Urinary bladder (tissue), 3 donors: ENCODE measurements at regions not wholly inside any gene's neighbourhood (a gene's known extent, or its start where the extent isn't known, plus 50 kb on each side); places are given as distances from the start of the nearest gene placed in this dataset.
"Not testable (repeated sequence)": the region's sequence is repeated elsewhere in the genome, so short reads cannot be mapped to it uniquely, and the experiment has no call there.

ENCODE experiments used
- DNase-seq: peaks from one replicate; pipeline ENCODE4 v3.0.0-alpha.2; 2015; ENCODE audit errors: extremely low spot score
- H3K27ac ChIP-seq: one replicate; pipeline ENCODE4 v1.5.1; 2013; ENCODE audit warnings: low read depth, mild to moderate bottlenecking, moderate library complexity
- H3K36me3 ChIP-seq: one replicate; pipeline ENCODE4 v1.6.1; 2013; ENCODE audit warnings: mild to moderate bottlenecking, moderate library complexity; ENCODE audit not compliant: insufficient read depth
- H3K4me1 ChIP-seq: one replicate; pipeline ENCODE4 v1.6.1; 2013; ENCODE audit warnings: mild to moderate bottlenecking, moderate library complexity; ENCODE audit not compliant: insufficient read depth
- H3K4me3 ChIP-seq: one replicate; pipeline ENCODE4 v1.5.1; 2013; ENCODE audit warnings: low read depth, low read length
- whole genome bisulfite sequencing: extraction: QIAGEN DNeasy Blood & Tissue Kit; methylation state at CpG from one replicate; pipeline ENCODE4 v1.1.7; 2013; 5-methylcytosine and 5-hydroxymethylcytosine counted together
- donor health status: healthy with polysubstance abuse.
- donor health status: healthy.

DNA sequence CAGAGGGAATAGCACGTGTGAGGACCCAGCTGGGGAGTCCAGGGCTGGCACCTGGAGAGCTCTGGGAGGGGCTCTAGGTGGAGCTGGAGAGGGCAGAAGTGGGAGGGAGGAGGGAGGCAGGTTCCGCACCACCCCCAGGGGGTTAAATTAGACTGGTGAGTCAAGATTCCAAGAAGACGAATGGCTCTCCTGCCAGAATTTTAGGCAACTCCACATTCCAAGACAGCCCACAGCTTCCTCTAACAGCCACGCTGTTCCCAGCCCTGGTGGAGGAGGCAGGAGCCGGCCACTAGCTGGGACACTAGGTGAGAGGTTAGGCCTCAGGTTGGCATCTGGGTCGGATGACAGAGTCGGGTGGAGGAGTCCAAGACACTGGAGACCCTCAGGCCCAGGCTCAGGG lies 60.2 kb downstream of the TFAP2C start:
- no peak overlapping the region for H3K27ac ChIP-seq
- H3K4me3 ChIP-seq: no peak overlapping the region
- no peaks in the 10 kb centered on the region for H3K36me3 ChIP-seq
- no peak for DNase-seq
- H3K4me1 ChIP-seq: no peaks in the 10 kb centered on the region
- 33% methylated on average over 7 of the region's 7 CpGs for WGBS

- 61% methylated on average over 8 of the region's 8 CpGs for WGBS
- Histone ChIP-seq H3K36me3 (no peaks in the 10 kb centered on the region), H3K4me3 (no peak overlapping the region), H3K27ac (no peak overlapping the region), H3K4me1 (no peaks in the 10 kb centered on the region)
- DNase-seq: no peak
Measured at GRCh38 chr20:56689852-56690485, 60.9 kb downstream of the TFAP2C start.

GRCh38 chr20:56690531-56691175 lies 61.5 kb downstream of the TFAP2C start:
- no peak for DNase-seq
- H3K27ac ChIP-seq: no peak overlapping the region
- 51% methylated on average over 11 of the region's 11 CpGs for WGBS
- H3K4me1 ChIP-seq: no peaks in the 10 kb centered on the region
- H3K36me3 ChIP-seq: no peaks in the 10 kb centered on the region
- H3K4me3 ChIP-seq: no peak overlapping the region

- no peak for DNase-seq
- Histone ChIP-seq H3K27ac (no peak overlapping the region), H3K4me1 (no peaks in the 10 kb centered on the region), H3K36me3 (no peaks in the 10 kb centered on the region), H3K4me3 (no peak overlapping the region)
- WGBS: 56% methylated on average over 11 of the region's 11 CpGs
Measured at GRCh38 chr20:56691325-56691998, 62.4 kb downstream of the TFAP2C start.

DNA sequence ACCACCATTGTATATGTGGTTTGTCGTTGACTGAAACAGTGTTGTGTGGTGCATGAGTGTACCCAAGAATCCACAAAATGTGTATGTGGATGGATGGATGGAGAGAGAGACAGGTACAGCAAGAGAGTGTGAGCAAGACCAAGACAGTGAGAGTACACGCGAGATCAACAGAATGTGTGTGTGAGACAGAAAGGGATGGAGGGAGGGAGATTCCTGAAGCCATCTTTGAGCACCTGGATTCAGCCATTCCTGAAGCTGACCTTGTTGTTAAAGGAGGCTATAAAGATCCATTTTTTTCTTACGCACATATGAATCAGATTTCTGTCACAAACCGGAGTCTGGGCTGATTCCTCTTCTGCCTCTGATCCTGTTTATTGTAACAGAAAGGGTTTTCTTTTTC lies 64.1 kb downstream of the TFAP2C start:
- no peak overlapping the region for H3K4me3 ChIP-seq
- H3K36me3 ChIP-seq: no peaks in the 10 kb centered on the region
- H3K27ac ChIP-seq: no peak overlapping the region
- H3K4me1 ChIP-seq: no peaks in the 10 kb centered on the region
- WGBS: 96% methylated on average over 5 of the region's 5 CpGs
- DNase-seq: no peak

GRCh38 chr20:56697476-56697875 lies 68.4 kb downstream of the TFAP2C start:
- no peaks in the 10 kb centered on the region for H3K4me1 ChIP-seq
- H3K27ac ChIP-seq: no peak overlapping the region
- no peaks in the 10 kb centered on the region for H3K36me3 ChIP-seq
- 83% methylated on average over 11 of the region's 11 CpGs for WGBS
- no peak for DNase-seq
- H3K4me3 ChIP-seq: no peak overlapping the region

DNA sequence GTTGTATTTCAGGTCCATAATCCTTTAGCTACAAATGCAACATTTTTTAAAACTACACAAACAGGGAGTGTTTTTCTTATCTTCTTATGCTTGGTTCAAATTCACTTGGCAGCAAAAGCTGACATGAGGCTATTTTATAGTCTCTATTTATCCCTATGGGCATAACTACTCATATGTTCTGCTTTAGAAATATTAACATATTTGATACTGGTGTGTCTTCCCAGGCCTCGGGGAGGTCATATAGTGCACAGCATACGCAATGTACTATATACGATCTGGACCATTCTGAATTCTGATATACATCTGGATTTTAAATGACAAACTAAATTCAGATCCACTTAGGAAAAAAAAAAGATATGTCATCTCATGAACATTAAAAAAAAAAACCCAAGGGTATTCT lies 69.2 kb downstream of the TFAP2C start:
- WGBS: 68% methylated on average over 3 of the region's 3 CpGs
- no peaks in the 10 kb centered on the region for H3K4me1 ChIP-seq

DNA sequence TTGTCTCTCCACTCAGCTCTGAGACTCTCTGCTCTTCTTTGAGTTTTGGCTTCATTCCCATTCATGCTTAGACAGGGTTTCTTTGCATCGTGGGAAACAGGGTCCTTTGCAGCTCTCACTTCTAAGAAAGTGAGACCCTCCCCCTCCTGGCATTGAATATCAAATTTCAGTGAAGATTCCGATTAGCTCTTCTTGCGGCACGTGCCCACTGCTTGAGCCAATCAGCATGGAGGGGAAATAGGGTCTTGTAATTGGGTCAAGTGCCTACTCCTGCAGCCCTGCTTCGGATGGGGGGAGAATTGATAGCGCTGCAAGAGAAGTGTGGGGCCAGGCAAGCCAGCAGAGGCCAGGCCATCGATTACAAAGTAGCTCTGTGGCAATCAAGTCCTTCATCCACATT lies 69.6 kb downstream of the TFAP2C start:
- WGBS: 45% methylated on average over 7 of the region's 7 CpGs
- no peaks in the 10 kb centered on the region for H3K4me1 ChIP-seq
- H3K27ac ChIP-seq: no peak overlapping the region
- no peak for DNase-seq
- H3K36me3 ChIP-seq: no peaks in the 10 kb centered on the region
- H3K4me3 ChIP-seq: no peak overlapping the region

More for the DNA sequence above, 69.2 kb downstream of the TFAP2C start:
- Histone ChIP-seq H3K36me3 (no peaks in the 10 kb centered on the region), H3K27ac (no peak overlapping the region), H3K4me3 (no peak overlapping the region)
- DNase-seq: no peak

- Histone ChIP-seq H3K36me3 (no peaks in the 10 kb centered on the region), H3K4me3 (no peak overlapping the region), H3K4me1 (no peaks in the 10 kb centered on the region), H3K27ac (no peak overlapping the region)
- no peak for DNase-seq
- WGBS: 85% methylated on average over 21 of the region's 21 CpGs
Measured at GRCh38 chr20:56702931-56703840, 74.1 kb downstream of the TFAP2C start.

DNA sequence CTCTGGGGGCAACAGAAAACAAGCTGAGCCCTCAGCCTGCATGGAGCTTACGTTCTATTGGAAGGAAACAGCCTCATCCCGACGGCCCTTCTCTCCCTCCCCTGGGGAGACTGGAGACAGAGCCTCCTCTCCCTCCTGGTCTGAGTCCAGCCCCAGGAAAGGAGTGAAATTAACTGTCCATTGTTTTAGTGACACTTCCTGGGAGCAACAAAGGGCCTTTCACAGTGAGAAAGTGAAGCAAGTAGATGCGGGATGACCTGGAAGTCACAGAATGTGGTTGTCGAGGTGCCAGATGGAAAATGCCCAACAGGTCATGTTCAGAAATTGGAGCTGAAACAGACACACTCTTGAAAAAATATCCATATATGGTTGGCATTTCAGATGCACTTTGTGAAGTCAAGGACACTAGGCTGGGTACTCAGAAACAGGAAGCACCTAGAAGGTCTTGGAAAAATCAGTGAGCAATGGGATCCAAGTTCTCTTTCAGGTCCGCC lies 77.8 kb downstream of the TFAP2C start:
- no peak for DNase-seq
- Histone ChIP-seq H3K4me1 (no peaks in the 10 kb centered on the region), H3K27ac (no peak overlapping the region), H3K4me3 (no peak overlapping the region), H3K36me3 (no peaks in the 10 kb centered on the region)
- 82% methylated on average over 6 of the region's 6 CpGs for WGBS

- Histone ChIP-seq H3K36me3 (no peaks in the 10 kb centered on the region), H3K27ac (no peak overlapping the region), H3K4me3 (no peak overlapping the region), H3K4me1 (no peaks in the 10 kb centered on the region)
- no peak for DNase-seq
- 78% methylated on average over 14 of the region's 14 CpGs for WGBS
Measured at GRCh38 chr20:56708991-56709390, 79.9 kb downstream of the TFAP2C start.

DNA sequence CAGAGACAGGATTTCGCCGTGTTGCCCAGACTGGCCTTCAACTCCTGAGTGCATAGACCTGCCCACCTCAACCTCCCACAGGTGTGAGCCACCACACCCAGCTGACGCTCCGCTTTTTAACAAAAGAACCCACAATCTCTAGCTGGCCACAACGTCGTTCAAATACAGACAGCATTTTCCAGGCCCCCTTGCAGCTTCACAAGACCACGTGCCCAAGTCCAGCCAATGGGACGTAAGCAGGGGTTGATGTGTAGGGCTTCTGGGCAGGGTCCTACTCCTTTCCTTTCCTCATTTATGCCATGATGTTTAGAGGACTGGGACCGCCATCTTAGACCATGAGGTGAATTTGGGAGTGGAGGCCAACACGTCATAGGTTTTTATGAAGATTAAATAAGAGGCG lies 81.0 kb downstream of the TFAP2C start:
- WGBS: 91% methylated on average over 11 of the region's 11 CpGs
- DNase-seq: no peak
- no peaks in the 10 kb centered on the region for H3K36me3 ChIP-seq
- no peaks in the 10 kb centered on the region for H3K4me1 ChIP-seq
- no peak overlapping the region for H3K27ac ChIP-seq
- H3K4me3 ChIP-seq: no peak overlapping the region

DNA sequence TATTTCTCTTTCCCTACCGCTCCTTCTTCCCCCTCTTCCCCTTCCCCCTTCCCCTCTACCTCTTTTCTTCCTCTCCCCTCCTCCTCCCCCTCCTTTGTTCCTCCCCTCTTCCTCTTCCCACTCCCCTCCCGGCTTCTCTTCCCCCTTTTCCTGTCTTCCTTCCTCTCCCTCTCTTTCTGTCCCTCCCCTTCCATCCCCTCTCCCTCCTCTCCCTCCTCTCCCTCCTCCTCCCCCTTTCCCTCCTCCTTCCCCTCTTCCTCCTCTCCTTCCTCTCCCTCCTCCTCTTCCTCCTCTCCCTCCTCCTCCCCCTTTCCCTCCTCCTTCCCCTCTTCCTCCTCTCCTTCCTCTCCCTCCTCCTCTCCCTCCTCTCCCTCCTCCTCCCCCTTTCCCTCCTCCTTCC lies 81.5 kb downstream of the TFAP2C start:
- 71% methylated on average over 2 of the region's 2 CpGs for WGBS
- not testable (repeated sequence) for H3K4me3 ChIP-seq, DNase-seq, H3K4me1 ChIP-seq, H3K36me3 ChIP-seq, H3K27ac ChIP-seq
